DOHH2 (cell line): ENCODE measurements at regions not wholly inside any gene's neighbourhood (a gene's known extent, or its start where the extent isn't known, plus 50 kb on each side); places are given as distances from the start of the nearest gene placed in this dataset.

ENCODE experiments used
- EZH2phosphoT487 ChIP-seq: fragments of 200-600 bp; sonication (generic); IDR thresholded peaks from 2 replicates; pipeline ENCODE4 v1.6.1; 2017; ENCODE audit warnings: borderline replicate concordance, mild to moderate bottlenecking, antibody characterized with exemption, low read length, moderate library complexity, mixed read lengths
- TF ChIP-seq, protein P1 (sequence below): fragments of 200-600 bp; sonication (generic); IDR thresholded peaks from one replicate; pipeline ENCODE4 v1.5.1; 2014; ENCODE audit warnings: antibody characterized with exemption, mild to moderate bottlenecking, low read depth, low read length; ENCODE audit not compliant: poor library complexity, severe bottlenecking

DNA sequence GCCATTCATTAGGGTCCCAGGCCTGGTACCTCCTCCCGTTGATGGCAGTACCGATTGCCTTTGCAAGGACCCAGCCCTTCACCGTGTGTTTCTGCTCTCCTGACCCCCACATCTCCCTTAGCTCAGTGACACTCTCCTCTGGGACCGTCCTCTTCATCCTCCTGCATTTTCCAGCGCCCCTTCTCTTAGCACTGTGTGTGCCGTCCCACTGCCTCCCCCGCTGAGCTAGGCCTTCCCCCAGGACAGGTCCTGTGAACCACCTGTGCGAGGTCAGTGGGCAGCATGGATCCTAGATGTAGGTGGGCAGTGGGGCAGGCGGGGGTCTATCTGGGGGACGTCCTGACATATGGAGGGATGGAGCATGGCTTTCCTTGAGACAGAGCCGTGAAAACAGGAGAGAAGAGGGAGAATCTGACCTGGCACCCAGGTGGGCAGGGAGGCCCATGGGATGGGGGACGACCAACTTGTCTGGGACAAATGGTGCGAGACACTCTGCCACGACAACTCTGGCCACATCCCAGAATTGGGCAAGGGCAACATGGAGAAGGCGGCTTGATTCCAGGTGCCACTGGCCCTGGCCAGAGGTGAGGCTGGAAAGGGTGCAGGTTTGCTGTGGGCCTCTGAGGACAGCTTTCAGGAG lies 87.7 kb upstream of the ALDH1L1 start:
- TF ChIP-seq, protein P1, sequence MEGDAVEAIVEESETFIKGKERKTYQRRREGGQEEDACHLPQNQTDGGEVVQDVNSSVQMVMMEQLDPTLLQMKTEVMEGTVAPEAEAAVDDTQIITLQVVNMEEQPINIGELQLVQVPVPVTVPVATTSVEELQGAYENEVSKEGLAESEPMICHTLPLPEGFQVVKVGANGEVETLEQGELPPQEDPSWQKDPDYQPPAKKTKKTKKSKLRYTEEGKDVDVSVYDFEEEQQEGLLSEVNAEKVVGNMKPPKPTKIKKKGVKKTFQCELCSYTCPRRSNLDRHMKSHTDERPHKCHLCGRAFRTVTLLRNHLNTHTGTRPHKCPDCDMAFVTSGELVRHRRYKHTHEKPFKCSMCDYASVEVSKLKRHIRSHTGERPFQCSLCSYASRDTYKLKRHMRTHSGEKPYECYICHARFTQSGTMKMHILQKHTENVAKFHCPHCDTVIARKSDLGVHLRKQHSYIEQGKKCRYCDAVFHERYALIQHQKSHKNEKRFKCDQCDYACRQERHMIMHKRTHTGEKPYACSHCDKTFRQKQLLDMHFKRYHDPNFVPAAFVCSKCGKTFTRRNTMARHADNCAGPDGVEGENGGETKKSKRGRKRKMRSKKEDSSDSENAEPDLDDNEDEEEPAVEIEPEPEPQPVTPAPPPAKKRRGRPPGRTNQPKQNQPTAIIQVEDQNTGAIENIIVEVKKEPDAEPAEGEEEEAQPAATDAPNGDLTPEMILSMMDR, result no peak
- no peak for TF ChIP-seq EZH2phosphoT487
